Neuronal stem cell (in vitro differentiated cells): ENCODE measurements at regions not wholly inside any gene's neighbourhood (a gene's known extent, or its start where the extent isn't known, plus 50 kb on each side); places are given as distances from the start of the nearest gene placed in this dataset.

Experiments
- DNase-seq: peaks from one replicate; pipeline ENCODE4 v3.0.0-alpha.2; 2013; ENCODE audit warnings: low spot score
- H2AFZ ChIP-seq: one replicate; pipeline ENCODE4 v1.6.1; 2013; ENCODE audit warnings: mild to moderate bottlenecking, low read length, inconsistent platforms
- H2AK5ac ChIP-seq: 2 replicates; pipeline ENCODE4 v1.6.1; 2013; ENCODE audit warnings: low read depth, mild to moderate bottlenecking, inconsistent platforms, low read length, moderate library complexity, mixed read lengths
- H2BK120ac ChIP-seq: 2 replicates; pipeline ENCODE4 v1.6.1; 2013; ENCODE audit warnings: low read depth, mild to moderate bottlenecking, inconsistent platforms, low read length, moderate library complexity, mixed read lengths
- H2BK12ac ChIP-seq: one replicate; pipeline ENCODE4 v1.6.1; 2013; ENCODE audit warnings: low read length, inconsistent platforms
- H2BK15ac ChIP-seq: 2 replicates; pipeline ENCODE4 v1.6.1; 2013; ENCODE audit warnings: mild to moderate bottlenecking, low read length, inconsistent platforms, mixed read lengths
- H2BK5ac ChIP-seq: one replicate; pipeline ENCODE4 v1.6.1; 2013; ENCODE audit warnings: inconsistent platforms, mild to moderate bottlenecking, low read length, moderate library complexity
- H3K14ac ChIP-seq: one replicate; pipeline ENCODE4 v1.6.1; 2013; ENCODE audit warnings: low read length, inconsistent platforms
- H3K18ac ChIP-seq: 2 replicates; pipeline ENCODE4 v1.6.1; 2013; ENCODE audit warnings: low read length, inconsistent platforms
- H3K23ac ChIP-seq: 2 replicates; pipeline ENCODE4 v1.6.1; 2013; ENCODE audit warnings: low read depth, mild to moderate bottlenecking, mixed read lengths, low read length, inconsistent platforms; ENCODE audit not compliant: poor library complexity
- H3K27ac ChIP-seq: replicated peaks from 3 replicates; pipeline ENCODE4 v1.5.1; 2013; ENCODE audit warnings: low read length, inconsistent platforms
- H3K27me3 ChIP-seq, 3 experiments: 2 replicates each; pipeline ENCODE4 v1.6.1; 2013; ENCODE audit warnings: low read length in 3 of 3, mild to moderate bottlenecking in 2 of 3, inconsistent platforms in 1 of 3, low read depth in 1 of 3, mixed read lengths in 1 of 3, moderate library complexity in 1 of 3; ENCODE audit not compliant: control insufficient read depth in 3 of 3, insufficient read depth in 3 of 3
- H3K36me3 ChIP-seq, 2 donors: replicated peaks in 1 of 2; 2 replicates each; pipeline ENCODE4 v1.6.1; 2013; ENCODE audit warnings: low read length in 2 of 2; ENCODE audit not compliant: control insufficient read depth in 2 of 2, insufficient read depth in 2 of 2
- H3K4ac ChIP-seq: 2 replicates; pipeline ENCODE4 v1.6.1; 2013; ENCODE audit warnings: inconsistent platforms, mild to moderate bottlenecking, low read length, moderate library complexity
- H3K4me1 ChIP-seq, 2 donors: 1 replicate in 1 of 2; 2 replicates in 1 of 2; pipeline ENCODE4 v1.6.1; 2013; ENCODE audit warnings: low read length in 2 of 2, low read depth in 1 of 2; ENCODE audit not compliant: control insufficient read depth in 2 of 2, insufficient read depth in 1 of 2
- H3K4me2 ChIP-seq: one replicate; pipeline ENCODE4 v1.6.1; 2013; ENCODE audit warnings: mild to moderate bottlenecking, low read length, inconsistent platforms; ENCODE audit not compliant: insufficient read depth, poor library complexity, severe bottlenecking
- H3K4me3 ChIP-seq, 2 donors: 2 replicates each; pipeline ENCODE4 v1.5.1; 2013; ENCODE audit warnings: low read length in 2 of 2, mild to moderate bottlenecking in 2 of 2, inconsistent platforms in 1 of 2, moderate library complexity in 1 of 2
- H3K79me1 ChIP-seq: one replicate; pipeline ENCODE4 v1.6.1; 2013; ENCODE audit warnings: low read depth, mild to moderate bottlenecking, inconsistent platforms, low read length, moderate library complexity
- H3K9ac ChIP-seq: one replicate; pipeline ENCODE4 v1.6.1; 2013; ENCODE audit warnings: mild to moderate bottlenecking, low read depth, low read length, inconsistent platforms; ENCODE audit not compliant: poor library complexity
- H3K9me3 ChIP-seq, 2 donors: replicated peaks in 1 of 2; 2 replicates each; pipeline versions ENCODE3 to v1.6.1; 2013; ENCODE audit warnings: low read length in 2 of 2, mild to moderate bottlenecking in 2 of 2, inconsistent platforms in 1 of 2, low read depth in 1 of 2, mixed read lengths in 1 of 2, moderate library complexity in 1 of 2; ENCODE audit not compliant: control insufficient read depth in 2 of 2, insufficient read depth in 1 of 2
- H4K8ac ChIP-seq: one replicate; pipeline ENCODE4 v1.6.1; 2013; ENCODE audit warnings: low read depth, mild to moderate bottlenecking, inconsistent platforms, low read length, moderate library complexity
- H4K91ac ChIP-seq: one replicate; pipeline ENCODE4 v1.6.1; 2013; ENCODE audit warnings: low read length, low read depth, mild to moderate bottlenecking, inconsistent platforms; ENCODE audit not compliant: poor library complexity
- WGBS, 2 donors: extraction: QIAGEN DNeasy Blood & Tissue Kit; methylation state at CpG; one replicate each; pipeline ENCODE4 v1.1.7; 2013; ENCODE audit warnings: missing lambda C conversion rate in 2 of 2, mixed read lengths in 1 of 2; ENCODE audit not compliant: insufficient read length in 2 of 2, insufficient replicate concordance in 1 of 2; ENCODE audit errors: extremely low coverage in 2 of 2; 5-methylcytosine and 5-hydroxymethylcytosine counted together

DNA sequence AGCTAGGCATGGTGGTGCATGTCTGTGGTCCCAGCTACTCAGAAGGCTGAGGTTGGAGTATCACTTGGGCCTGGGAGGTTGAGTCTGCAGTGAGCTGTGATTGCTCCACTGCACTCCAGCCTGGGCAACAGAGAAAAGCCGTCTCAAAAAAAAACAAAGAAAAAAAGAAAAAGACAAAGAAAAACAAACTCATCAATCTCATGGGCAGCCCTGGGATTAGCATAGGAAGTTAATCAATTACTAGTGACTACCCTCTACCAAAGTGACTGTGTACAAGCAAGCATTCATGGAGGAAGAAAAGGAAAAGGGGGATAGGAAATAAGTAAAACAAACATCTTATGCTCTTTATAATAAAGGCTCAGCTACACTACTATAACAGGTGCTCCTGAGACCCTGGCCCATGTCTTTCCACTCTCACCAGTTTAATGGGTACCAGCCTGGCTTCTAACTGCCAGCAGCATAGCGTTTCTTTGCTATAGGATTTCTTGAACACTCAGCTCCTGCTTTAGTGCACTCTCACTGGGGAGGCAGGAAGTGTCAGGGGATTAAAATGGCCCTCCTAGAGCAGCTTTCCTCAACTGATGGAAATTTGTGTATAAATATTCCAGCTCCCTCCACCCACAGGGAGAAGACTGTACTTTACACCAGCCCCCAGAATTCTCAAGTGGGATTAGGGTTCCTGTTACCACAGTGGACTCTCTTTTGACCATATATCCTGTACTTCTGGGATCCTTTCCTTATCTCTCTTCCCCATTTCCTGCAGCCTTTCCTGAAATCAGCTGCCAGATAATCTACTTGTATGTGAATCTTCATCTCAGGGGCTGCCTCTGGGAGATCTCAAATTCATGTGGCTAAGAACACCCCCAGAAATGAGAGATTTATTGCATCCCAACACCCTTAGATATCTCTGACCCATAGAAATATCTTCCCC is 91.3 kb upstream of the GLS start:
- H2AK5ac ChIP-seq = no peak overlapping the region
- peaks cover 0 to 5% of the 10 kb centered on the region in 2 donors for H3K4me1 ChIP-seq
- no peaks in the 10 kb centered on the region for H3K79me1 ChIP-seq
- no peak for DNase-seq
- H4K91ac ChIP-seq = no peak overlapping the region
- no peak overlapping the region for H3K4ac ChIP-seq
- H3K27ac ChIP-seq = no peak overlapping the region
- H3K36me3 ChIP-seq = no peaks in the 10 kb centered on the region
- no peaks in the 10 kb centered on the region for H3K27me3 ChIP-seq
- no peak overlapping the region for H2BK5ac ChIP-seq
- no peak overlapping the region for H3K4me3 ChIP-seq
- peak overlapping the region; percentile 25 for H3K18ac ChIP-seq
- H3K23ac ChIP-seq = no peak overlapping the region
- H3K4me2 ChIP-seq = no peak overlapping the region
- peak overlapping the region; percentile 62 for H2AFZ ChIP-seq
- no peak overlapping the region for H2BK12ac ChIP-seq
- H2BK120ac ChIP-seq = no peak overlapping the region
- no peak overlapping the region for H3K9ac ChIP-seq
- no CpG with 5 or more reads among the region's 2 CpGs for WGBS, 2 donors
- no peak overlapping the region for H4K8ac ChIP-seq
- no peak overlapping the region for H2BK15ac ChIP-seq
- no peaks in the 10 kb centered on the region for H3K9me3 ChIP-seq
- no peak overlapping the region for H3K14ac ChIP-seq

DNA sequence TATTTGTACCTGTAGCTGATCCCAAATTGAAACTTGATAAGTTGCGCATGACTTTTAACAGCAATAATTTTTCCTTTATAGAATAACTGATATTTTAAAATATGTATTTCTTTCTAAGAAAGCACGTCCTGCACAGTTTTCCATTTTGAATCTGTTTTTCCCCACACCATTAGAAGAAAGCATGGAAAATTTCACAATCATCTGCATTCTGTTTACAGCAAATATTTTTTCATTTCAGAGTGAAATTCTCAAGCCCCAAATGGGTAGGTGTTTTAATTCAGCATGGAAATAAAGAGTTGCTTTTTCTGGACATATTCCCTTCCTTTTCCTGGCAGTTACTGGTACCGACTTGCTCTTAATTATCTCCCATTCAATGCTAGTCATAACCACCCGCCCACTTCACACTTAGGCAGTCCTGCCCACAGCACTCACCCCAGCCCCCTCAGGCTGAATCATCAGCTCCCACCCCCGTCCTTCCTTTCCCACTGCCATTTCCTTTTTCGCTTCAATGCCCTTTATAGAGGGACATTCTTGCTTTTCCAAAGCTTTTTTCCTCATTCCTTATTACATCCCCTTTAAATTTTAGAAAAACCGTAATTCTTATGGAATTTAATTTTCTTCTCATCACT is 89.2 kb upstream of the GLS start:
- no peak overlapping the region for H2BK12ac ChIP-seq
- H3K4me2 ChIP-seq = no peak overlapping the region
- no CpG with 5 or more reads among the region's 7 CpGs for WGBS, 2 donors
- H4K8ac ChIP-seq = no peak overlapping the region
- no peak overlapping the region for H3K9ac ChIP-seq
- H3K36me3 ChIP-seq = no peaks in the 10 kb centered on the region
- H2BK5ac ChIP-seq = no peak overlapping the region
- peaks cover 0 to 5% of the 10 kb centered on the region in 2 donors for H3K4me1 ChIP-seq
- H2BK120ac ChIP-seq = no peak overlapping the region
- H3K9me3 ChIP-seq = no peaks in the 10 kb centered on the region
- H3K79me1 ChIP-seq = no peaks in the 10 kb centered on the region
- H2AFZ ChIP-seq = peak overlapping the region; percentile 54
- no peak overlapping the region for H3K4me3 ChIP-seq
- no peak for DNase-seq
- no peak overlapping the region for H4K91ac ChIP-seq
- no peak overlapping the region for H3K4ac ChIP-seq
- H3K14ac ChIP-seq = no peak overlapping the region
- no peak overlapping the region for H2AK5ac ChIP-seq
- no peak overlapping the region for H3K27ac ChIP-seq
- H2BK15ac ChIP-seq = no peak overlapping the region
- H3K23ac ChIP-seq = no peak overlapping the region
- H3K18ac ChIP-seq = no peak overlapping the region
- no peaks in the 10 kb centered on the region for H3K27me3 ChIP-seq

DNA sequence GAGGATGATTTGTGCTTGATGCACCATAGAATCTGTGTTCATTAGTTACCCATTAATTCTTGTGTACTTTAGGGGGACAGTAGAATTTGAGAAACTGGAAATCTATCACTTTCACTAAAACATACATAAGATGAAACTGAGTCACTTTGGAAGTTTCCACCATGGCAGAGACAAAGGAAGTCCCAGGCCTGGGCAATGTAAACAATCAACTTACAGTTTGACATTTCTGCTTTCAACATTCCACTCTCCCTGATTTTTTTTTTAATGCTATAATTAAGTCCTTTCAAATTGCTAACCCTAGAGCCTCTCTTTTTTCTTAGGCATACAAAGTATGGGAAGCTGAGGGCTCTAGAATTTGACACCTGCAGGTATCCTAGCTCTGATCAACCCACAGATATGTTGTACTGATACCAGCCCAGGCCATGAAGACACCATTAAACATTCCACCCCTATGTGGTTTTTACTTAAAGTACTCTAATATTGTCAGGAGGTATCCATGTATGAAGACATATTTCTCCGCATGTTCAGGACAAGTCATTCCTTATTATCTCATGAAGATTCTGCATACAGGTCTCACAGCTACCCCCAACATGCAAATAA is 88.5 kb upstream of the GLS start:
- Histone ChIP-seq H4K8ac (no peak overlapping the region), H3K23ac (no peak overlapping the region), H3K79me1 (no peaks in the 10 kb centered on the region), H4K91ac (no peak overlapping the region), H2BK5ac (no peak overlapping the region), H2BK120ac (no peak overlapping the region), H3K4me2 (no peak overlapping the region), H3K4me3 (no peak overlapping the region), H3K18ac (no peak overlapping the region), H3K4ac (no peak overlapping the region), H3K27ac (no peak overlapping the region), H3K9me3 (no peaks in the 10 kb centered on the region), H3K27me3 (no peaks in the 10 kb centered on the region), H2AFZ (peak overlapping the region; percentile 54), H3K36me3 (no peaks in the 10 kb centered on the region), H3K14ac (no peak overlapping the region), H2AK5ac (no peak overlapping the region), H3K9ac (no peak overlapping the region), H2BK15ac (no peak overlapping the region), H3K4me1 (peaks cover 0 to 5% of the 10 kb centered on the region in 2 donors), H2BK12ac (no peak overlapping the region)
- DNase-seq = no peak
- no CpG with 5 or more reads among the region's 1 CpG for WGBS, 2 donors
